ENCODE measurements at regions not wholly inside any gene's neighbourhood (a gene's known extent, or its start where the extent isn't known, plus 50 kb on each side); places are given as distances from the start of the nearest gene placed in this dataset.

GRCh38 chr2:104774631-104775030 is 79.3 kb upstream of the POU3F3 start (continued):
- TF ChIP-seq RBBP5 (IDR thresholded peaks at IDR 0.05; ENCODE audit: borderline replicate concordance, low read depth, low read length), result no peak
- TF ChIP-seq SUZ12 (IDR thresholded peaks at IDR 0.05; ENCODE audit: low read length), result no peak
- TF ChIP-seq ASH2L (IDR thresholded peaks at IDR 0.05; ENCODE audit: low read length), result no peak
- no peak for TF ChIP-seq CHD1 (IDR thresholded peaks at IDR 0.05; ENCODE audit: low read depth, low read length)
- no peak for TF ChIP-seq HDAC2 (IDR thresholded peaks at IDR 0.05; ENCODE audit: borderline replicate concordance in 1 of 2, low read depth in 2 of 2, low read length in 2 of 2)
- no peak for TF ChIP-seq KDM4A (IDR thresholded peaks at IDR 0.05; ENCODE audit: low read depth, low read length, severe bottlenecking)
- no peak for TF ChIP-seq TAF7 (optimal IDR thresholded peaks at IDR 0.05; ENCODE audit: borderline replicate concordance, low read depth, low read length)

All from H1 (cell line).